HFFc6 (cell line): ENCODE measurements at regions not wholly inside any gene's neighbourhood (a gene's known extent, or its start where the extent isn't known, plus 50 kb on each side); places are given as distances from the start of the nearest gene placed in this dataset.
A peak's percentile ranks its signal among the peaks of the same experiment; 100 is the strongest.

Experiments
- DNase-seq: peaks from one replicate; pipeline ENCODE4 v3.0.0-alpha.2; 2018
- H3K27ac Mint-ChIP-seq: 2 replicates; pipeline ENCODE4 v1.8.0; 2020; ENCODE audit warnings: mild to moderate bottlenecking, mixed read lengths
- H3K27me3 Mint-ChIP-seq: 2 replicates; pipeline ENCODE4 v1.8.0; 2021; ENCODE audit warnings: mild to moderate bottlenecking, moderate library complexity, mixed read lengths; ENCODE audit not compliant: insufficient read depth
- H3K36me3 Mint-ChIP-seq: 2 replicates; pipeline ENCODE4 v1.8.0; 2021; ENCODE audit warnings: low read depth, mixed read lengths
- H3K4me1 Mint-ChIP-seq: 2 replicates; pipeline ENCODE4 v1.8.0; 2020; ENCODE audit warnings: low read depth, mixed read lengths
- H3K4me3 Mint-ChIP-seq: 2 replicates; pipeline ENCODE4 v1.8.0; 2020; ENCODE audit warnings: mild to moderate bottlenecking, moderate library complexity, mixed read lengths
- H3K9me3 Mint-ChIP-seq: 2 replicates; pipeline ENCODE4 v1.8.0; 2020; ENCODE audit warnings: mild to moderate bottlenecking, mixed read lengths
- TF ChIP-seq, protein P1 (sequence below): fragments of 200-600 bp; sonication (generic); IDR thresholded peaks from 2 replicates; pipeline ENCODE4 v1.5.0; 2021; ENCODE audit warnings: antibody characterized with exemption, mild to moderate bottlenecking

DNA sequence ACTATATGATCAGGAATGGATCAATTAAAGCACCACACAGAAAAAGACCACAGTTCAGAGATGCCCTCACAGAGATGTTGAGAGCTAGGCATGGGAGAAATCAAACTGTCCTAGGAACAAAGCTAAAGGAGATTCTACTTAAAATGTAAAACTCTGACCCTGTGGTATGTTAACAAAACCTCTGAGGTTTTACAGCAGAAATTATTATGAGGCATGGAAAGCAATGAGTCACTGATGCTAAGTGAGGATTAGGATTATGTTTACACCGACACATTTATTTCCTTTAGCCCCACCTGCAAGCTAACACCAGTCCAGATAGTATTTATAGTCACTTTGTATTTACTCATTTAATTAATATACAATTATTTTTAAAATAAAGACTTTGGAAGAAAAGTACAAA is 1242.2 kb downstream of the OTOL1 start:
- Mint-ChIP-seq H3K9me3 (no peaks in the 10 kb centered on the region), H3K4me1 (peaks cover 25% of the 10 kb centered on the region), H3K36me3 (no peaks in the 10 kb centered on the region), H3K4me3 (no peak overlapping the region), H3K27ac (no peak overlapping the region), H3K27me3 (no peaks in the 10 kb centered on the region)
- peak; percentile 12 for DNase-seq
- TF ChIP-seq, protein P1, sequence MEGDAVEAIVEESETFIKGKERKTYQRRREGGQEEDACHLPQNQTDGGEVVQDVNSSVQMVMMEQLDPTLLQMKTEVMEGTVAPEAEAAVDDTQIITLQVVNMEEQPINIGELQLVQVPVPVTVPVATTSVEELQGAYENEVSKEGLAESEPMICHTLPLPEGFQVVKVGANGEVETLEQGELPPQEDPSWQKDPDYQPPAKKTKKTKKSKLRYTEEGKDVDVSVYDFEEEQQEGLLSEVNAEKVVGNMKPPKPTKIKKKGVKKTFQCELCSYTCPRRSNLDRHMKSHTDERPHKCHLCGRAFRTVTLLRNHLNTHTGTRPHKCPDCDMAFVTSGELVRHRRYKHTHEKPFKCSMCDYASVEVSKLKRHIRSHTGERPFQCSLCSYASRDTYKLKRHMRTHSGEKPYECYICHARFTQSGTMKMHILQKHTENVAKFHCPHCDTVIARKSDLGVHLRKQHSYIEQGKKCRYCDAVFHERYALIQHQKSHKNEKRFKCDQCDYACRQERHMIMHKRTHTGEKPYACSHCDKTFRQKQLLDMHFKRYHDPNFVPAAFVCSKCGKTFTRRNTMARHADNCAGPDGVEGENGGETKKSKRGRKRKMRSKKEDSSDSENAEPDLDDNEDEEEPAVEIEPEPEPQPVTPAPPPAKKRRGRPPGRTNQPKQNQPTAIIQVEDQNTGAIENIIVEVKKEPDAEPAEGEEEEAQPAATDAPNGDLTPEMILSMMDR, result no peak

DNA sequence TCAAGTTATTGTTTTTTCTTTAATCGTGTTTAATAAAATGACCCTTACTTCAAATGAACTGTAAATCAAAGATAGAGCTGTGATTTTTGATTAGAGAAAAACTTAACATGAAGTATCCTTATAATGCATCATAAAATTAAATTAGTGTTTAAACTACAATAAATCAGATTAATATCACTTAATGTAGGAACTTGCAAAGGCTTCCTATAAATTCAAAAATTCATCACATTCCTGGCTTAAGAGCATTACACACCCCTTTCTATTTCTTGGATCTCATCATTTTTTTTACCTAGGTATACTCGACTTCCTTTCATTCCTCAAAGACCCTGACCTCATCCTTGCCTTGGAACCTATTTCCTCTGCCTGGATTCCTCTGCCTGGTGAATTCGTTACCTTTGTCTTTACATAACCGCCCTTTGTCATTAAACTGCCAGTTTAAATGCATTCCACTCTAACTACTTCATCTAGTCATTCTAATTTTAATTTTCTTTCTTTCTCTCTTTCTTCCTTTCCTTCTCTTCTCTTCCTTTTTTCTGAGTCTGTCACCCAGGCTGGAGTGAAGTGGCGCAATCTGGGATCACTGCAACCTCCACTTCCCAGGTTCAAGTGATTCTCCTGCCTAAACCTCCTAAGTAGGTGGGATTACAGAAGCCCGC is 1244.5 kb downstream of the OTOL1 start:
- Mint-ChIP-seq H3K27me3 (no peaks in the 10 kb centered on the region), H3K27ac (no peak overlapping the region), H3K4me1 (peaks cover 25% of the 10 kb centered on the region), H3K9me3 (peaks cover 1% of the 10 kb centered on the region; the same call in 1 of the 2 replicates), H3K4me3 (no peak overlapping the region), H3K36me3 (no peaks in the 10 kb centered on the region)
- TF ChIP-seq, protein P1, result no peak
- no peak for DNase-seq

DNA sequence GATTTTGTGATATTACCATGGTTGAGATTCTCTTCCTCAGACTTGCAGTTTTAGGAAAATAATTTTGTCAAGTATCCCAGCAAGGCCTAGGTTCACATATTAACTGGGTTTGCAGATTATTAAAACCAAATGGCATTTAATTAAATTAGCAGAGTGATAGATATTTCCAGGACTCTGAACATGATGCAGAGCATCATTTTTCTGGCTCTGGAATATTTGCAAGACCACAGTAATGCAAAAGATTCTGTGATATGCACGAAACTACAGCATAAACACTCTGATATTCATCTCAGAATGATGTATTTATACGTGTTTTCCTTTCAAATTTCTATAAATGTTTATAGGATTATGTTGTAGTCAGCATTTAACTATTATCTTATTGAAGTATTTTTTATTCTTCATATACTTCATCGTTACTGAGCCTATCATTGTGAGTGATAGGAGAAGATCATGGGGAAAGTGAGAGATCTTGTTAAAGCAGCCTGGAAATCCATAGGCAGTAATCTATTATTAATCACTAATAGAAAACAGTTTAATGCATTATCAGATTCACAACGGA is 1245.6 kb downstream of the OTOL1 start:
- Mint-ChIP-seq H3K4me1 (peaks cover 25% of the 10 kb centered on the region), H3K36me3 (peaks cover 2% of the 10 kb centered on the region; the same call in 1 of the 2 replicates), H3K9me3 (peaks cover 6% of the 10 kb centered on the region; the same call in 1 of the 2 replicates), H3K27ac (no peak overlapping the region), H3K4me3 (no peak overlapping the region), H3K27me3 (no peaks in the 10 kb centered on the region)
- TF ChIP-seq, protein P1, result no peak
- DNase-seq, result no peak

DNA sequence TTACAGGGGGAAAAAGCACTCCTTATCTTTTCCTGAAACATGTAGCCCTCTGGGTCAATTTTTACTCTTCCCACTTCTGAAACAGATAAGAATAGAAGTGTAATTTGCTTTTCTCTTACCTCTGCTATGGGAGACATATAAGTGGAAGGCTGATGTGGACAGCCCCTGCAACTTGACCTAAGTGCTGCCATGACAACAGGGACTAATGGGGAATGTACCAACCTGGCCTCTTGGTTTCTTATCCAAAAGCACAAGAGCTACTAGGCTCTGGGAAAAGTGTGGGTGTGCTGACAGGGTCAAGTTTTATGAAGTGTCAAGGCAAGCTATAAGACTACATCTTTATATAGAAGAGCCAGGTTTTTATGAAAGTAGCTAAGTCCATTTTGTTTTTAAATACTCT is 1246.5 kb downstream of the OTOL1 start:
- Mint-ChIP-seq H3K36me3 (peaks cover 9% of the 10 kb centered on the region; the same call in 1 of the 2 replicates), H3K27me3 (no peaks in the 10 kb centered on the region), H3K4me3 (no peak overlapping the region), H3K4me1 (peaks cover 25% of the 10 kb centered on the region), H3K27ac (no peak overlapping the region), H3K9me3 (peaks cover 14% of the 10 kb centered on the region; the same call in 1 of the 2 replicates)
- no peak for DNase-seq
- TF ChIP-seq, protein P1, result no peak

DNA sequence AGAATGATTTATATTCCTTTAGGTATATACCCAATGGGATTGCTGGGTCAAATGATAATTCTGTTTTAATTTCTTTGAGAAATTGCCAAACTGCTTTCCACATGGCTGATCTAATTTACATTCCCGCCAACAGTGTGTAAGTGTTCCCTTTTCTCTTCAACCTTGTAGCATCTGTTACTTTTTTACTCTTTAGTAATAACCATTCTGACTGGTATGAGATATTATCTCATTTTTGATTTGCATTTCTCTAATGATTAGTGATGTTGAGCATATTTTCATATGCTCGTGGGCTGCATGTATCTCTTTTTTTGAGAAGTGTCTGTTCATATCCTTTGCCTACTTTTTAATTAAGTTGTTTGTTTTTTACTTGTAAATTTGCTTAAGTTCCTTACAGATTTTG is 1264.2 kb downstream of the OTOL1 start:
- Mint-ChIP-seq H3K36me3 (no peaks in the 10 kb centered on the region), H3K9me3 (no peaks in the 10 kb centered on the region; the same call in 1 of the 2 replicates), H3K27me3 (no peaks in the 10 kb centered on the region; the same call in 1 of the 2 replicates), H3K4me3 (no peak overlapping the region), H3K4me1 (peaks cover 11% of the 10 kb centered on the region), H3K27ac (no peak overlapping the region)
- TF ChIP-seq, protein P1, result no peak
- no peak for DNase-seq
